HG02973 (cell line): ENCODE measurements at regions not wholly inside any gene's neighbourhood (a gene's known extent, or its start where the extent isn't known, plus 50 kb on each side); places are given as distances from the start of the nearest gene placed in this dataset.
A peak's percentile ranks its signal among the peaks of the same experiment; 100 is the strongest.
"Not testable (repeated sequence)": the region's sequence is repeated elsewhere in the genome, so short reads cannot be mapped to it uniquely, and the experiment has no call there.

Experiments used
- ATAC-seq: cut with Tn5 transposase; IDR thresholded peaks from one replicate; pipeline ENCODE4 v1.9.1; 2021; ENCODE audit warnings: moderate library complexity; ENCODE audit not compliant: unreplicated experiment

DNA sequence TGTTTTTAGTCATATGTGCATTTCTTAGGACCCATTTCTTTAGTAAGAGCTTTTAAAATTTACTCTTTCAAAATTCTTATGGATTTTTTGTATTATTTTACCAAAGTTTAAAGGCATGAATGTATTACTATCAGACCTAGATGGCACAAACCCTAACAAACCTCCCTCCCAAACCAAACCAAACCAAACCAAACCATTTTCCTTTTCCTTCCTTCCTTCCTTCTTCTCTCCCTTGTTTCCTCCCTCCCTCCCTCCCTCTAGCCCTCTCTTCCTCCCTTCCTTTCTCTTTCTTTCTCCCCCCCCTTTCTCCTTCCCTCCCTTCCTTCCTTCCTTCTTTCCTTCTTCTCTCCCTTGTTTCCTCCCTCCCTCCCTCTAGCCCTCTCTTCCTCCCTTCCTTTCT is 1001.8 kb upstream of the CITED2 start:
- no peak for ATAC-seq

DNA sequence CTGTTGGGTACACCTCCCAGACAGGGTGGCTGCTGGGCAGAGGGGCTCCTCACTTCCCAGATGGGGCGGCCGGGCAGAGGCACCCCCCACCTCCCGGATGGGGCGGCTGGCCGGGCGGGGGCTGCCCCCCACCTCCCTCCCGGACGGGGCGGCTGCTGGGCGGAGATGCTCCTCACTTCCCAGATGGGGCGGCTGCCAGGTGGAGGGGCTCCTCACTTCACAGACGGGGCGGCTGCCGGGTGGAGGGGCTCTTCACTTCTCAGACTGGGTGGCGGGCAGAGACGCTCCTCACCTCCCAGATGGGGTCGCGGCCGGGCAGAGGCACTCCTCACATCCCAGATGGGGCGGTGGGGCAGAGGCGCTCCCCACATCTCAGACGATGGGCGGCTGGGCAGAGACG is 999.3 kb upstream of the CITED2 start:
- ATAC-seq, result not testable (repeated sequence)

DNA sequence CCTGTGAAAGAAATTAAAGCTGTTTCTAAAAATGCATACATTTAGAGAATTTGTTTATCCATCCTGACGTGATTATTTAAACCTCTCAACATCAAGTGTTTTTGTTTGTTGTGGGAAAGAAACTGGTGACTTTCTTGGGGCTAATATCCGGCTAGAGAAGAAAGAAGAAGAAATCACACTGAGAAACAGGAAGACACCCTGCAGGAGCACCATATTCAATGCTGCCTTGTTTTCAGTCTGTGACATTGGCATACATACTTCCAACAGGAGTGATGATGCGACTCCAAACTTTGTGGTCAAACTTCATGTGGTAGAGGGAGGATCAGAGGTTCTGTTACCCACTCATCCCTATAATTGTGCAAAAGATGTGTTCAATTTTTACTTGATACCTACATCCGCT is 997.6 kb upstream of the CITED2 start:
- ATAC-seq, result no peak

DNA sequence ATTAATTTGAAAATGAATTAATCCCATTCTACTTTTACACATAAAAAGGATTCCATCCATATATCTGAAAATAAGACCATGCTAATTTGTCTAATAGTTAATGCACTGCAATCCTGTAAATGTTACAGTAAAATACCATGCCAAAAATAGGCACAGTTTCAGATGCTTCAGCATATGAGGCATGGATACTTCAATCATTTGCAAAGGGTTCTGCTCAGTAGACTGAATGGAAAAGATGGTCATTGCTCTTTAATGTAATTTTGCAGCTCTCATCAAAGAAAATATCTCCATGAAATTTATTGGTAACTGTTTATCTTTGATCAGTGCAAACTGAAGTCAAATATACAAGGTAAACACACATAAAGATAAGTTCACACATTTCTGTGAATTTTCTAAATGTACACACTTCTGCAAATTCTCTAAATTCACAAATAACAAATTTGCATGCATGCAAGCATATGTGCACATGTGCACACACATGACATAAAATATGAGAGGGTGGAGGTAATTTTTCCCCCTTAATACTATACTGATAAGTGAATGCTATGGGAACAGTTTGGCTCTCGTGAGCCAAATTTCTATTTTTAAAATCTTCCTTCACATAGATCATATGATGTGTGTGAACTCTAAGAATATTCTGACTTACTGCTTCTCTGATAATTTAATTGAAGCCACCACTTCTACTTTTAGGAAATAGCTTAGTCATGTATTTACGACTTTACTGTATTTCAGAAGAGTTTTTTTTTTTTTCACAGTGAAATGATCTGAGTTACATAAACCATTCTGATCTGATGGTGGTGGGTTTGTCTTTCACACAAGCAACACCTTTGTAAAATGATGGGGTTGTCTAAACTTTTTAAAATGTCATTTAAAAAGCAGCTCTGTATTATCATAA is 996.8 kb upstream of the CITED2 start:
- ATAC-seq, result no peak

DNA sequence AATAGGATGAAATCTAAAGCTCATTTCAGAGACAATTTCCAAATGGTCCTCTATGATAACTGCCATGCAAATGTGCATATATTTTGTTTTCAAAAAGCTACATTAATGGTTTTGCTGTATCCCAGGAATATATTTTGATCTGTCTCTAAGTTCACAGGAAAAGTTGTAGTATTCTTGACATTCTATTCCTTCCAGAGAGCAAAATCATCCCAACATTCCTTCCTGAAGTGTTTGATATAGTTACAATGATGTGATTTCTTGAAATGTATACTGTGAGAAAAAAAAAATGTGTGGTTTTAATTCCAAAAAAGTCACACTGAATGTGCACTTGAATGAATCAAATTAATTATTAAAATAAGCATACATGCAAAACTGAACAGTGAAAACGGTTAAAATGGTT is 996.0 kb upstream of the CITED2 start:
- ATAC-seq, result no peak

DNA sequence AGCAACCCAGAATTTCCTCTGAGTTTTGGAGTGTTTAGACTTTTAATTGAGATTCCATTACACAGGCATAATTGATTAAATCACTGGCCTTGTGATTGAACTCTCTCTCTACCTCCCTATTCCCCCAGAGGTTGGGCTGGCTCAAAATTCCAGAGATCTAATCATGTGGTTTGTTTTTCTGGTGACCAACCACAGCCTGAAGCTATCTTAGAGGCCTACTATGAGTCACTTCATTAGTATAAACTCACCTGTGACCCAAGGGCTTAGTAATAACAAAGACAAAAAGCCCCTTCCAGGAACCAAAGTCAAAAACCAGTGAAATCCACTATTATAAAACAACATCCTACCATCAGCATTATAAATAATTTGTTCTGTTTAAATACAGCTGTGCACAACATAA is 992.5 kb upstream of the CITED2 start:
- no peak for ATAC-seq

DNA sequence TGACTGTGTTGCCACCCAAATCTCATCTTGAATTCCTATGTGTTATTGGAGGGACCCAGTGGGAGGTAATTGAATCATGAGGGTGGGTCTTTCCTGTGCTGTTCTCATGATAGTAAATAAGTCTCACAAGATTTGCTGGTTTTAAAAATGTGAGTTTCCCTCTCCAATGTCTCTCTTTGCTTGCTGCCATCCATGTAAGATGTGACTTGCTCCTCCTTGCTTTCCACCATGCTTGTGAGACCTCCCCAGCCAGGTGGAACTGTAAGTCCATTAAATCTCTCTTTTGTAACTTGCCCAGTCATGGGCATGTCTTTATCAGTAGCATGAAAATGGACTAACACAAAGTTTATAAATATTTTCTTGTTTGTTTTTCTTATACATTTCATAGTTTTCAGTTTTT is 990.5 kb upstream of the CITED2 start:
- no peak for ATAC-seq

DNA sequence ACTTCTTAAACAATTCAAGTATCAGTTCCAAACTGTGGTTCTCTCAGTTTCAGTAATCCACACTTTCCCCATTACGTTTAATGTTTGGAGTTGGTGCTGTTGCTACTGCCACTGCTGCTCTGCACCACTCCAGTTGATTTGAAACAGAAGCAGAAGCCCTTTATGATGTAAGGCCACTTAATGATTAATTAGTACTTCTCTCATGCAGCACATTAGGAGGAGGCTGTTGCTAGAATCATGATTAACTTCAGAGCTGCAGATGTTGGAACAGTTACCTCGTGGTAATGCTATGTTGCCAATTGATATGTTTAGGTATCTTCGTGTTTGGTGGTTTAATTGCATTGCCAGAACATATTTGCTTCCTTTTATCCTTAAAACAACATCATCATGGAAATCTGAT is 986.2 kb upstream of the CITED2 start:
- no peak for ATAC-seq

DNA sequence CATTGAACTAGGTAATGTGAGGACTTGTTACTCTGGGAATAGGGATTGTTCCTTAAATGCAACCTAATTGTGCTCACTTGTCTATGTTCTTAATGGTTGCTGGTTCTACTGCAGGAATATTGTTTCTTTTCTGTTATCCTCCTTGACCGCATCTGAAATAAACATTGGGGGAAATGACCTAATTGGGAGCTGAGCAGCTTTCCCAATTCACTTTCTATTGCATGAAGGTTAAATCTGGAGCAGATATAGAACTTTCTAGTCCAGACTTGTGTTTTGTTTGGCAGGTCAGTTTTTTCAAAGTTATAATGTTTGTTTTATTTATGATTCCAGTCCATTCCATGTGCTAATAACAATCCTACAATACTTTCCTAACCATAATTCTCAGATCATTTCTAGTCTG is 981.0 kb upstream of the CITED2 start:
- no peak for ATAC-seq

DNA sequence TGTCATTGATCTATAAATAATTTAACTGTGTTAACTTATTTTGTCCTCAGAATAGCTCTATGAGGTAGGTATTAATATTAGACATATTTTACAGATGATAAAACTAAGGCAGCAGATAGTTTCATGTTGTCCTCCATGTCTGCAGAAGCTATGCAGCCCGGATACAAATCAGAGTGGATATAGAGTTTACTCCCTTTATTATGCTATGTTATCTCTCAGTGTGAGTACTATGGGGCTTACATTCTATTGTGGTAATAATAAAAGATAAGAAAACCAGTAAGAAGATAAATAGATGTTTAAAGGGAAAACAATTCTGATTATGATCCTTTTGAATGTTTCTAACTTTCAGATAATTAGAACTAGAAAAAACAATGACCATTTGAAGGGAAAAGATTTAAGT is 979.8 kb upstream of the CITED2 start:
- ATAC-seq, result no peak

DNA sequence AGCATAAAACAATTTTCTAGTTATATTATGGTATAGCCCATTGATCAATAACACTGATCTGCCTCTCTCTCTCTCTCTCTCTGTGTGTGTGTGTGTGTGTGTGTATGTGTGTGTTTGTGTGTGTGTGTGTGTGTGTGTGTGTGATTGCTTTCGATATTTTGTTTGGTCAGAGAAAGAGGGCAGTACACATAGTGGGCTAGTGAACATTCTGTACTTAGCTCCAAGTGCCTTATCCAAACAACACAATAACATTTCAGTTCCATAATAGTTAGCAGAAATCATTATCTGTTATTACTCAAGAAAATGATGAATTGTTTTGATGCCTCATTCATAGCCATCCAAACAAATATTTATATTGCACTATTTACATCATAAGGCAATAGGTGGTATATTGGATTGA is 979.1 kb upstream of the CITED2 start:
- no peak for ATAC-seq

DNA sequence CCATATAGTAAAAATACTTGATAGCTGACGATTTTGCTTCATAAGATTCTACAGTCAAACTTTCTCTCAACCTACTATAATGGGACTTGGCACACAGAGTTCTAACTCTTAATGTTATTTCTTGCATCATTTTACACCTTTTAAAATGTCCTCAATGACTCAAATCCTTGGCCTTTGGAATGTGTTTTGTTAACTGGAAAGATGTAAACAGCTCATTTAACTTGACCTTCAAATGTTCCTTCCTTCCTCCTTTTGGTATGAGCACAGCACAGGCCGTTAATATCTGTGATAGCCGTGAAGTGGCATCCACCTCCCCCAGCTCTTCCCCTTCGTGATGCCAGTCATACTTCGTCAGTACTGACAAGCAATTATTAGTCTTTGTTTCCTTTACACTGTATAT is 972.0 kb upstream of the CITED2 start:
- no peak for ATAC-seq

DNA sequence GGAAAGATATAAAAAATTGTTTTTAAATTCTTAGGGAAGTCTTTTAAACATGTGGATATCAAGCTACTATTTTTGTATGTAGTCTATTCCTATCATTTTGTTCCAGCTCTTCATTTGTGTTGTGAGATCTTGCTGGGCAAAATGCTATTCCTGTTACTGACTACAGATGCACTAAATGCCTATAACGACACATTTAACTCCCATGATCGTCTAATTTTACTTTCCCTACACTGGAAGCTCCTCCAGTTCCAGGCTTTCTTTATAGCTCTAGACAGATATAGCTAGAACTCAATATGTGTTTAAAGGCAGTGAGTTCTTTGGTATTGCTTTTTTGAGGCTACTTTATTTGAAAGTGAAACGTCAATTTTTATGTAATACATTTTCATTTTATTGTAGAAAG is 971.5 kb upstream of the CITED2 start:
- no peak for ATAC-seq

DNA sequence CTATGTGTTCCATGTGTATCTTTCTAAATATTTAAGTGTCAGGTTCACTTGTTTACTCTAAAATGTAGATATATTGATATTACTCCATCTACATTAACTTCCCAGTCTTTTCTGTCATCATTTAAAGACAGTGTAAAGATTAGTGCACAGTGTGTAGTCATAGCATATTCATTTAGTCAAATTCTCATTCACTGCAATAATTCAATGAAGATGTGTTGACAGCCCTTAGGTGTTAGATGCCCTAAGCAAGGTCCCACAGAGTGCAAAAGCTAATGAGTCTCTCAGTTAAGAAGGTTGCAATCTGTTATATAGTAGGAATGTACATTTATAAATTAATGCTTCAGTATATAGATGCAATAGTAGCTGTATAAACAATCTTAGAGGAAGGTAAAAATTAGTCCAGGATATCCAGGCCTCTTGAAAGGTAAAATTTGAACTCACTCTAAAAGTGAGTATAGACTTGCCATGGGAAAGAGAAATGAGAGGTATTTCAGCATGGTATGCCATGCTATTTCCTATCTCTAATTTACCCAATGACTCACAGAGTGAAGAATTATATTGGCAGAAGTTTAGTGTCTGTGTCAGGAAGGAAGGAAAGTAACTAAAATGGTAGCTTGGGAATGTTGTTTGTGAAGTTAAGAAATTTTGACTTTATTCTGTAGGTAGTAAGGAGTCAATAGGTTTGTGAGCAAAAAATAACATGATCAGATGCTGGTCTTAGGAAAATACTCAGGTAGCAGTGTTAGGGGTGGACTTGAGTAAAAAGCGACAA is 969.9 kb upstream of the CITED2 start:
- ATAC-seq, result no peak

DNA sequence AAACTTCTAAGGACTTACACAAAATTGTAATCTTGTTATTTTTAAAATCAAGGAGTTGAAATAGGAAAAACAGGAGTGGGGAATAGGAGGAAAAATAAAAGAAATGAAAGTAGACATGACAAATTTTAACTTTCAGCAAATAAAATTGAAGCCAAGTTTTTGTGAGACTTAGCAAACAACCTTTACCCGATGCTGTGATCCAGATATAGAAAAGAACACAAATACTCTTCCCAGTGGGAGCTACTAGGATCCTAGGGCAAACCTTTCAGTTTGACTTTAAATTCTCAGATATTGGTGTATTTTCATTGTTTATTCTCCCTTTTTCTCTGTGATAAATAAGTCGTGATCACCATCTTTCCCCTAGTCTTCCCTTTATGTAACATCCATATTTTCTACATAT is 968.7 kb upstream of the CITED2 start:
- no peak for ATAC-seq

DNA sequence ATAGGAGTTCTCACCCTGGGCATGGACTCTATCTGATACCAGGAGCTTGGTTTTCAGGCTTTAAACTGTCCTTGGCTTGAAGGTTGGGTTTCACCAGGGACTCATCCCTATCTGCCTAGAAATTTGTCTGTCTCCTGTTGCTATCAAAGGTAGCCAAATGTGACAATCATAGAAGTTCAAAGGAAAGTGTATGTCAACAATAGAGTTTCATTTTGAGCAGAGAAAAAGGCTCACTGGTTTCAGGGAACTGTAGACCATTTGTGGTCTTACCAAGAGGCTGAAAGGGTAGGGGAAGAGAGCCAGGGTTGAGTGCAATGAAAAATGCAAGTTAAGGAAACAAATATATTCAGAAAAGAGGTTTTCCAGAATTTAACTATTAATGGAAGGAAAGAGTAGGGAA is 966.8 kb upstream of the CITED2 start:
- no peak for ATAC-seq

DNA sequence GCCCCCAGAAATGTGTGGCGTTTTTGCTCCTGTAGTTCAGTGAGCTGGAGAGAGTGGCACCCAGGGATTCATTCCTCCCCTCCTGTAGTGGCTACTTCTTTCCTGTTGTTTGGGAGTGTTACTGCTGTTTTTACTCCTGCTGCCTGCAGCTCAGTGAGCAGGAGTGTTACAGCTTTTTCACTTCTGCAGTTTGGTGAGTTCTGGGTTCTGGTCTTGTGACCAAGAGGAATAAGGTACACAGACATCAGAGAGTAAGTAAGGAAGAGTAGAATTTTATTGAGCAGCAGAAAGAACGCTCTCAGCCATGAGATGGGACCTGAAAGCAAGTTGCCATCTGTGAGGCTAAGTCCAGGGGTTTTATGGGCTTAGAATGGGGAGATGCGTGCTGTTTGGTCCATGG is 966.3 kb upstream of the CITED2 start:
- ATAC-seq, result no peak

DNA sequence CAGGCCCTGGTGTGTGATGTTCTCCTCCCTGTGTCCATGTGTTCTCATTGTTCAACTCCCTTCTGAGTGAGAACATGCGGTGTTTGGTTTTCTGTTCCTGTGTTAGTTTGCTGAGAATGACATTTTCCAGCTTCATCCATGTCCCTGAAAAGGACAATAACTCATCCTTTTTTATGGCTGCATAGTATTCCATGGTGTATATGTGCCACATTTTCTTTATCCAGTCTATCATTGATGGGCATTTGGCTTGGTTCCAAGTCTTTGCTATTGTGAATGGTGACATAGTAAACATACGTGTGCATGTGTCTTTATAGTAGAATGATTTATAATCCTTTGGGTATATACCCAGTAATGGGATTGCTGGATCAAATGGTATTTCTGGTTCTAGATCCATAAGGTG is 964.6 kb upstream of the CITED2 start:
- not testable (repeated sequence) for ATAC-seq

DNA sequence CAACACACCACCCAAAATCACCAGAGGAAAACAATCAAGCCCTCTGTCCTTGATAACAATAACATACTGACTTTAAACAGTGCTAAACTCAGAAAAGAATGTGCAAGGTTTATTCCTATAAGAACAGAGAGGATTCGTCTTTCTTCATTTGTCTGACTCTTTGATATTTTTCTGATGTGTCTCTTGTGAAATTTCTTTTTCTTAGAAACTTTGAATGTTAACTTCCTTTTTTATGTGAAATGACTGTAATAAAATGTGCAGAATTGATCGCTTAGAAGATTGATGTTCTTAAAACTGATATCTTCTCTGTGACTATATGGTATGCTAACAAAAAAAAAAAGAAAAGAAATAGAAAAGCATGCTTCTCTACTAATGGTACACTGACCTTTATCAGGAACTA is 947.4 kb upstream of the CITED2 start:
- ATAC-seq, result no peak

DNA sequence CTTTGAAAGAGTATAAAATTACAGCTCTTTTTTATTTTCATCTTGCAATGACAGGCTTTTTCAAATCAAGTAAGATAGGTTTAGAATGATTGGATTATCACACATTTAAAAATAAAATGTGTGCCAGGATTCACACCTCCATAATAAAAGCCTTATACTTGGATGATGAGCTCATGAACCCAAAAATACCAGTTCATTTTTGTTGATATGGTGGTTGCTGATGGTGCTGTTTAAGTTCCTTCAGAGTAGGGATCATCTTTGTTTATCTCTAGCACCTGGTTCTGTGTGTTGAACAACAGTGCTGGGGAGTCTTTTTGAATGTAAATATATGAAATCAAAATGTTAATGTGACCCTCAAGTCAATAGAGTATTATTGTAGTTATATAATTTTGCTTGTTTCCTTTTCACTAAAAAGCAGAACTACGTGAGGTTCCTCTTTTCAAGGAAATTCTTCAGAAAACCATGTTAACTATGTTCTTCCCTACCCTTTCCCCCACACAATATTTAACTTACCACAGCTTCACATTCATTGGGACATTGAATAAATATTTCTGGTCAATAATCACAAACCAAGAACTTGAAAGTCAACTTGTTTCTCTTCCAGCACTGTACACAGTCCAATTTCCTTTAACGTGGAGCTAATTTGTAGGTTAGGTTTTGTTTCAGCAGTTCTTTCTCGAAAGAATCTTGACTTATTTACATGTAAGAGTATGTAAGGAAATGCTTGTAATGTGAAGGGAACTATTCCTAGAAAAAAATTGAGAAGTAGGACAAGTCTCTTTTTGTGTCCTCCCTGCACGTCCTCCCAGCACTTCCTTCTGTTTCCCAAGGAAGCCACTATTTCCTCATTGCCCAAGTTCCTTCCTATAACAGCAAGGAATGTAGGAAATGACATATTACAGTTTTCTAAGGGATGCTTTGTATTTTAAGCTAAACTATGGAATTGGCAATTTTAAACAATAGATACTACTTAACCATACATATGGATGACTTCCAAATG is 945.9 kb upstream of the CITED2 start:
- no peak for ATAC-seq

DNA sequence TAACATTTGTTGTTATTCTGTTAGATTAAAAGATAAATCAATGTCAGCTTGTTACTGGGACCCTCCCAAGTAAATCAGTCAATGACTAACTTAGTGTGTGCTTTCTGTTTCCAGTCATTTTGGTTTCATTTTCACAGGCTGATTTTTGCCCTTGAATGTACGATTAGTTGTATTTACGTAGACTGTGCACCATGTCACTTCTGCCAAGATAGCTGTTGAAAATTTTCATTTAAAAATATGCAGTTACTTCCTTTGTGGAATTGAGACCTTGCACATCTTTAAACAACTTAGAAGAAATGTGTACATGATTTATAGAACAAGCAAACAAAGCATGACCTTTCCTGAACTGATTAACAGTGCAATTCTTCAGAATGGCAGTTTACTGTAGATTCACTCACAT is 944.8 kb upstream of the CITED2 start:
- peak; percentile 80 for ATAC-seq
